Sigmoid colon (tissue), 6 donors: ENCODE measurements at regions not wholly inside any gene's neighbourhood (a gene's known extent, or its start where the extent isn't known, plus 50 kb on each side); places are given as distances from the start of the nearest gene placed in this dataset.

Experiments
- DNase-seq: peaks from one replicate; pipeline ENCODE4 v3.0.0-alpha.2; 2019
- H3K27ac ChIP-seq, 4 donors: fragments of 200-600 bp; sonication (generic); one replicate each; pipeline ENCODE4 v1.5.1; 2016 to 2019; ENCODE audit warnings: mild to moderate bottlenecking in 1 of 4
- H3K27me3 ChIP-seq, 3 donors: fragments of 200-600 bp; sonication (generic); one replicate each; pipeline ENCODE4 v1.5.1; 2019; ENCODE audit warnings: mild to moderate bottlenecking in 1 of 3
- H3K36me3 ChIP-seq, 4 donors: fragments of 200-600 bp; sonication (generic); one replicate each; pipeline ENCODE4 v1.5.1; 2016 to 2019
- H3K4me1 ChIP-seq, 4 donors: fragments of 200-600 bp; sonication (generic); one replicate each; pipeline ENCODE4 v1.5.1; 2017 to 2019
- H3K4me3 ChIP-seq, 4 donors: fragments of 200-600 bp; sonication (generic); one replicate each; pipeline ENCODE4 v1.5.1; 2017 to 2019; ENCODE audit warnings: mild to moderate bottlenecking in 2 of 4, moderate library complexity in 1 of 4
- H3K9me3 ChIP-seq, 4 donors: fragments of 200-600 bp in 3 of 4; sonication (generic) in 3 of 4; one replicate each; pipeline versions ENCODE4 v1.5.1 to v1.6.1; 2013 to 2019
- CTCF ChIP-seq, 4 experiments: fragments of 450-650 bp in 3 of 4; fragments of 200-600 bp in 1 of 4; IDR thresholded peaks; one replicate each; pipeline ENCODE4 v1.5.1; 2016 to 2019; ENCODE audit warnings: antibody characterized with exemption in 4 of 4, mild to moderate bottlenecking in 3 of 4, moderate library complexity in 2 of 4
- EP300 ChIP-seq, 4 donors: sonication (generic); formaldehyde crosslinking; IDR thresholded peaks; one replicate each; pipeline ENCODE4 v1.6.1; 2017; ENCODE audit warnings: antibody characterized with exemption in 4 of 4
- POLR2A ChIP-seq, 2 donors: fragments of 450-650 bp; IDR thresholded peaks; one replicate each; pipeline ENCODE4 v1.6.1; 2016; ENCODE audit warnings: antibody characterized with exemption in 2 of 2, mild to moderate bottlenecking in 2 of 2, moderate library complexity in 2 of 2
- POLR2AphosphoS5 ChIP-seq, 4 donors: sonication (generic); formaldehyde crosslinking; IDR thresholded peaks; one replicate each; pipeline ENCODE4 v1.6.1; 2017; ENCODE audit warnings: antibody characterized with exemption in 4 of 4
- WGBS, 2 donors: extraction: QIAGEN DNeasy Blood & Tissue Kit; methylation state at CpG; one replicate each; pipeline ENCODE4 v1.1.7; 2013; 5-methylcytosine and 5-hydroxymethylcytosine counted together
- intact Hi-C: fragments of 100-400 bp; cut with DNase I; formaldehyde crosslinking; loops from one replicate; pipeline ENCODE4 v1.15.1; 2023
- donor health status: healthy with polysubstance abuse.
- donor health status: healthy.

GRCh38 chr11:23497040-23497439 is 636.8 kb upstream of the CCDC179 start:
- 34 to 76% methylated on average over 1 of the region's 1 CpG for WGBS, 2 donors
- TF ChIP-seq POLR2AphosphoS5 (IDR thresholded peaks at IDR 0.05) (no peak), CTCF (IDR thresholded peaks at IDR 0.05) (no peak), POLR2A (IDR thresholded peaks at IDR 0.05) (no peak), EP300 (IDR thresholded peaks at IDR 0.05) (no peak)
- DNase-seq = no peak
- H3K4me1 ChIP-seq = no peaks in the 10 kb centered on the region
- no peak overlapping the region for H3K4me3 ChIP-seq
- H3K9me3 ChIP-seq = no peaks in the 10 kb centered on the region
- no peaks in the 10 kb centered on the region for H3K27me3 ChIP-seq
- H3K27ac ChIP-seq = no peak overlapping the region
- intact Hi-C loops = no loop called here
- H3K36me3 ChIP-seq = no peaks in the 10 kb centered on the region

GRCh38 chr11:23502389-23502788 is 642.1 kb upstream of the CCDC179 start:
- no peaks in the 10 kb centered on the region for H3K27me3 ChIP-seq
- 84 to 86% methylated on average over 3 of the region's 3 CpGs for WGBS, 2 donors

GRCh38 chr11:23502826-23503225 is 642.6 kb upstream of the CCDC179 start:
- no peaks in the 10 kb centered on the region for H3K36me3 ChIP-seq
- WGBS, 2 donors = 67 to 90% methylated on average over 1 of the region's 1 CpG
- H3K27me3 ChIP-seq = no peaks in the 10 kb centered on the region
- no peaks in the 10 kb centered on the region for H3K4me1 ChIP-seq
- H3K27ac ChIP-seq = no peak overlapping the region
- no peak overlapping the region for H3K4me3 ChIP-seq
- intact Hi-C loops = no loop called here
- DNase-seq = no peak
- TF ChIP-seq EP300 (IDR thresholded peaks at IDR 0.05) (no peak), POLR2A (IDR thresholded peaks at IDR 0.05) (no peak), POLR2AphosphoS5 (IDR thresholded peaks at IDR 0.05) (no peak), CTCF (IDR thresholded peaks at IDR 0.05) (no peak)
- no peaks in the 10 kb centered on the region for H3K9me3 ChIP-seq

More at GRCh38 chr11:23502389-23502788, 642.1 kb upstream of the CCDC179 start:
- Histone ChIP-seq H3K27ac (no peak overlapping the region), H3K36me3 (no peaks in the 10 kb centered on the region), H3K4me1 (no peaks in the 10 kb centered on the region), H3K9me3 (no peaks in the 10 kb centered on the region), H3K4me3 (no peak overlapping the region)
- intact Hi-C loops = no loop called here
- no peak for DNase-seq
- TF ChIP-seq POLR2A (IDR thresholded peaks at IDR 0.05) (no peak), EP300 (IDR thresholded peaks at IDR 0.05) (no peak), CTCF (IDR thresholded peaks at IDR 0.05) (no peak), POLR2AphosphoS5 (IDR thresholded peaks at IDR 0.05) (no peak)

GRCh38 chr11:23509023-23509422 is 648.7 kb upstream of the CCDC179 start:
- H3K9me3 ChIP-seq = no peaks in the 10 kb centered on the region
- intact Hi-C loops = no loop called here
- H3K36me3 ChIP-seq = no peaks in the 10 kb centered on the region
- H3K27me3 ChIP-seq = no peaks in the 10 kb centered on the region
- H3K27ac ChIP-seq = no peak overlapping the region
- TF ChIP-seq POLR2AphosphoS5 (IDR thresholded peaks at IDR 0.05) = no peak
- DNase-seq = no peak
- no peak overlapping the region for H3K4me3 ChIP-seq
- H3K4me1 ChIP-seq = no peaks in the 10 kb centered on the region

- no peaks in the 10 kb centered on the region for H3K27me3 ChIP-seq
- WGBS, 2 donors = 80 to 85% methylated on average over 2 of the region's 2 CpGs
- TF ChIP-seq EP300 (IDR thresholded peaks at IDR 0.05) (no peak), POLR2AphosphoS5 (IDR thresholded peaks at IDR 0.05) (no peak), POLR2A (IDR thresholded peaks at IDR 0.05) (no peak), CTCF (IDR thresholded peaks at IDR 0.05) (no peak)
- no peak for DNase-seq
- H3K9me3 ChIP-seq = no peaks in the 10 kb centered on the region
- intact Hi-C loops = no loop called here
- H3K4me1 ChIP-seq = no peaks in the 10 kb centered on the region
- no peaks in the 10 kb centered on the region for H3K36me3 ChIP-seq
- H3K27ac ChIP-seq = no peak overlapping the region
- no peak overlapping the region for H3K4me3 ChIP-seq
These were observed 649.5 kb upstream of the CCDC179 start for GRCh38 chr11:23509821-23510220.
